GM21717 (cell line): ENCODE measurements at regions not wholly inside any gene's neighbourhood (a gene's known extent, or its start where the extent isn't known, plus 50 kb on each side); places are given as distances from the start of the nearest gene placed in this dataset.

ENCODE experiments used
- ATAC-seq: cut with Tn5 transposase; IDR thresholded peaks from one replicate; pipeline ENCODE4 v1.9.1; 2021; ENCODE audit warnings: mild to moderate bottlenecking, moderate library complexity; ENCODE audit not compliant: unreplicated experiment

- no peak for ATAC-seq
Observed at GRCh38 chr12:115243933-115244628, 560.1 kb upstream of the TBX3 start.

- no peak for ATAC-seq
Observed at GRCh38 chr12:115240251-115240650, 556.3 kb upstream of the TBX3 start.

GRCh38 chr12:115235880-115236279, 551.9 kb upstream of the TBX3 start:
- no peak for ATAC-seq

GRCh38 chr12:115233891-115234543, 550.0 kb upstream of the TBX3 start:
- no peak for ATAC-seq

GRCh38 chr12:115232455-115233156, 548.6 kb upstream of the TBX3 start:
- no peak for ATAC-seq

- ATAC-seq, result no peak
Observed at GRCh38 chr12:115230606-115231005, 546.6 kb upstream of the TBX3 start.

- ATAC-seq, result no peak
Observed at GRCh38 chr12:115229517-115229916, 545.5 kb upstream of the TBX3 start.

GRCh38 chr12:115228434-115228833, 544.5 kb upstream of the TBX3 start:
- ATAC-seq, result no peak

GRCh38 chr12:115227137-115227615, 543.2 kb upstream of the TBX3 start:
- no peak for ATAC-seq

GRCh38 chr12:115225845-115226244, 541.9 kb upstream of the TBX3 start:
- no peak for ATAC-seq

GRCh38 chr12:115223991-115224390, 540.0 kb upstream of the TBX3 start:
- ATAC-seq, result no peak

GRCh38 chr12:115223322-115223721, 539.3 kb upstream of the TBX3 start:
- no peak for ATAC-seq

GRCh38 chr12:115222220-115222619, 538.2 kb upstream of the TBX3 start:
- no peak for ATAC-seq

GRCh38 chr12:115216301-115216700, 532.3 kb upstream of the TBX3 start:
- no peak for ATAC-seq

- ATAC-seq, result no peak
Observed at GRCh38 chr12:115215544-115215943, 531.6 kb upstream of the TBX3 start.

- no peak for ATAC-seq
Observed at GRCh38 chr12:115213538-115214016, 529.6 kb upstream of the TBX3 start.

GRCh38 chr12:115213118-115213517, 529.1 kb upstream of the TBX3 start:
- no peak for ATAC-seq

GRCh38 chr12:115212356-115212755, 528.4 kb upstream of the TBX3 start:
- ATAC-seq, result no peak

GRCh38 chr12:115210533-115211252, 526.7 kb upstream of the TBX3 start:
- ATAC-seq, result no peak

GRCh38 chr12:115209230-115209629, 525.3 kb upstream of the TBX3 start:
- ATAC-seq, result no peak

- no peak for ATAC-seq
Observed at GRCh38 chr12:115208098-115208497, 524.1 kb upstream of the TBX3 start.
